Fibroblast of gingiva (primary cell): ENCODE measurements at regions not wholly inside any gene's neighbourhood (a gene's known extent, or its start where the extent isn't known, plus 50 kb on each side); places are given as distances from the start of the nearest gene placed in this dataset.
A peak's percentile ranks its signal among the peaks of the same experiment; 100 is the strongest.
"Not testable (repeated sequence)": the region's sequence is repeated elsewhere in the genome, so short reads cannot be mapped to it uniquely, and the experiment has no call there.

Experiments
- DNase-seq: peaks from one replicate; pipeline ENCODE4 v3.0.0-alpha.2; 2011; ENCODE audit warnings: low read depth

- DNase-seq: no peak
Measured at GRCh38 chr2:235105821-235106359, 154.1 kb downstream of the SH3BP4 start.

GRCh38 chr2:235106874-235107639 lies 155.2 kb downstream of the SH3BP4 start:
- DNase-seq: peak; percentile 62

GRCh38 chr2:235107640-235107951 lies 155.8 kb downstream of the SH3BP4 start:
- DNase-seq: no peak

- DNase-seq: not testable (repeated sequence)
Measured at GRCh38 chr2:235109561-235109960, 157.7 kb downstream of the SH3BP4 start.

GRCh38 chr2:235112365-235112764 lies 160.5 kb downstream of the SH3BP4 start:
- no peak for DNase-seq

- DNase-seq: no peak
Measured at GRCh38 chr2:235113854-235114253, 162.0 kb downstream of the SH3BP4 start.

- DNase-seq: no peak
Measured at GRCh38 chr2:235114286-235114685, 162.5 kb downstream of the SH3BP4 start.

- no peak for DNase-seq
Measured at GRCh38 chr2:235115521-235115920, 163.7 kb downstream of the SH3BP4 start.

- DNase-seq: peak; percentile 30
Measured at GRCh38 chr2:235116885-235117492, 165.2 kb downstream of the SH3BP4 start.

GRCh38 chr2:235126768-235127167 lies 175.0 kb downstream of the SH3BP4 start:
- DNase-seq: no peak

GRCh38 chr2:235127931-235128330 lies 176.1 kb downstream of the SH3BP4 start:
- DNase-seq: no peak

GRCh38 chr2:235129850-235130249 lies 178.0 kb downstream of the SH3BP4 start:
- peak; percentile 34 for DNase-seq

GRCh38 chr2:235131334-235132305 lies 179.8 kb downstream of the SH3BP4 start:
- no peak for DNase-seq

GRCh38 chr2:235132651-235133050 lies 180.8 kb downstream of the SH3BP4 start:
- no peak for DNase-seq

GRCh38 chr2:235133837-235134236 lies 182.0 kb downstream of the SH3BP4 start:
- DNase-seq: no peak

GRCh38 chr2:235134420-235134819 lies 182.6 kb downstream of the SH3BP4 start:
- no peak for DNase-seq

GRCh38 chr2:235135195-235135965 lies 183.6 kb downstream of the SH3BP4 start:
- DNase-seq: no peak

GRCh38 chr2:235135990-235136561 lies 184.3 kb downstream of the SH3BP4 start:
- DNase-seq: peak; percentile 77

GRCh38 chr2:235138339-235138738 lies 186.5 kb downstream of the SH3BP4 start:
- DNase-seq: no peak

GRCh38 chr2:235139956-235140800 lies 188.4 kb downstream of the SH3BP4 start:
- no peak for DNase-seq

- no peak for DNase-seq
Measured at GRCh38 chr2:235140801-235141081, 188.9 kb downstream of the SH3BP4 start.
